IgD-negative memory B cell (primary cell): ENCODE measurements at regions not wholly inside any gene's neighbourhood (a gene's known extent, or its start where the extent isn't known, plus 50 kb on each side); places are given as distances from the start of the nearest gene placed in this dataset.
A peak's percentile ranks its signal among the peaks of the same experiment; 100 is the strongest.

Experiments
- H3K27ac Mint-ChIP-seq, 3 donors: one replicate each; pipeline ENCODE4 v1.8.0; 2020 to 2022; ENCODE audit warnings: mild to moderate bottlenecking in 3 of 3, mixed read lengths in 3 of 3, moderate library complexity in 1 of 3
- H3K27me3 Mint-ChIP-seq: one replicate; pipeline ENCODE4 v1.8.0; 2021; ENCODE audit warnings: mixed read lengths
- H3K36me3 Mint-ChIP-seq: one replicate; pipeline ENCODE4 v1.8.0; 2020; ENCODE audit warnings: mild to moderate bottlenecking, mixed read lengths
- H3K4me1 Mint-ChIP-seq, 3 donors: one replicate each; pipeline ENCODE4 v1.8.0; 2020 to 2022; ENCODE audit warnings: mixed read lengths in 3 of 3, mild to moderate bottlenecking in 1 of 3
- H3K4me3 Mint-ChIP-seq, 4 donors: one replicate each; pipeline ENCODE4 v1.8.0; 2020 to 2022; ENCODE audit warnings: mild to moderate bottlenecking in 4 of 4, mixed read lengths in 4 of 4, moderate library complexity in 3 of 4
- H3K9me3 Mint-ChIP-seq, 3 donors: one replicate each; pipeline ENCODE4 v1.8.0; 2020 to 2021; ENCODE audit warnings: mixed read lengths in 3 of 3, mild to moderate bottlenecking in 1 of 3

DNA sequence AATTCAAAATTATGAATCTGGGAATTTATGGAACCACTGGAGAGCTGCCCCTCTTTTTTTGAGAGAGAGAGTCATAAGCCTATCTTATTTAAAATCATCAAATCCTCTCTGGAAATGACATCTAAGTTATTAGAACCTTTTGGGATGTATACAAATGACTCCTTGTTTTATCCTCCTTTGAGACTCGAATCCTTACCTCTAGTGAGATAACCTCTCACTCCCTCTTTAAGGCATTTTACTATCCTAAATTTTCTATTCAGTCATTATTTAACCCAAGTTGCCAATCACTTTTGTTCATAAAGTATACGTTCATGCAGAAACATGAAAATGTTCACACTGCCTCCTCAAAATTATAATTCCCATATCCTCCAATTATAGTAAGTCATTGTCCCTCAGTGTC is 313.6 kb upstream of the C1orf87 start:
- H3K4me1 Mint-ChIP-seq = no peaks in the 10 kb centered on the region
- peaks cover 2% of the 10 kb centered on the region for H3K27me3 Mint-ChIP-seq
- peaks cover 2% of the 10 kb centered on the region for H3K36me3 Mint-ChIP-seq
- H3K9me3 Mint-ChIP-seq = peaks cover 2 to 7% (median 5%) of the 10 kb centered on the region in 3 donors
- H3K27ac Mint-ChIP-seq = no peak overlapping the region
- H3K4me3 Mint-ChIP-seq = no peak overlapping the region

DNA sequence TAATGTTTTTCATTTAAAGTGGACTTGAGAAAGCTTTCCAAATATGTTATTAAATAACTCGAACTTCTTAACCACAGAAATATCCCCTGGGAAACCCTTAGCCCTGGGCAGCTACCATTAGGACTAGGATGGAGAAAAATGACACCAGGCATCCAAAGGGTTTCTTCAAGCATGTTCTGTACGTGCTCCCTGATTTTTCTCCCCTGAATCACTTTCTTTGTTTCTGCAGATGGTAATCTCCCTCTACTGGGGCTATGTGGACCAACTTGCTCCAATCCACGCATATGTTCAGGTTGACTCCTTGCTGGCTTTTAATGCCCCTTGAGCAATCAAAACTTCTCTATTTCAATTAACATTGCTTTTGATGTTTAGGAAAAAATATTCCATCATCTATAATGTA is 312.7 kb upstream of the C1orf87 start:
- H3K9me3 Mint-ChIP-seq = peaks cover 2 to 7% (median 5%) of the 10 kb centered on the region in 3 donors
- H3K4me1 Mint-ChIP-seq = no peaks in the 10 kb centered on the region
- peak overlapping the region in 1 of 3 donors; percentile 40 for H3K27ac Mint-ChIP-seq
- H3K36me3 Mint-ChIP-seq = peaks cover 2% of the 10 kb centered on the region
- no peak overlapping the region for H3K4me3 Mint-ChIP-seq
- peaks cover 2% of the 10 kb centered on the region for H3K27me3 Mint-ChIP-seq

DNA sequence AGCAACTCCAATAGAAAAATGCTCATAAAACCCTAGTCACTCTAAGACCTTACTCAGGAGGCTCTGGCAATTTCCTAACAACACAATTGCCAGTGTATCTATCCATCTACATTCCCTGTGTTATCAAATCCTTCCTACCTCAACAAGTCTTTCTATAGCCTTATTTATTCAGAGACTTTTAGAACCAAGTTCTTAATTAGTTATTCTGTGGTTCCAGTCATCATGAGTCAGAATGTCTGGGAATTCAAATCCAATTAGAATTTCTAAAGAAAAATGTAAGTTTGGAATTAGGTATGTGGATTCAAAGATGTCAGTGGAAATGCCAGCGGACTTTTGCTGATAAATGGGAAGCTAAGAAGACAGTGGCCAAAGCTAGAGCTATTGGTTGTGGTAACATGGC is 302.6 kb upstream of the C1orf87 start:
- peaks cover 5 to 9% (median 8%) of the 10 kb centered on the region in 3 donors for H3K9me3 Mint-ChIP-seq
- no peaks in the 10 kb centered on the region for H3K36me3 Mint-ChIP-seq
- H3K27me3 Mint-ChIP-seq = no peaks in the 10 kb centered on the region
- H3K4me3 Mint-ChIP-seq = no peak overlapping the region
- no peak overlapping the region for H3K27ac Mint-ChIP-seq
- no peaks in the 10 kb centered on the region for H3K4me1 Mint-ChIP-seq

DNA sequence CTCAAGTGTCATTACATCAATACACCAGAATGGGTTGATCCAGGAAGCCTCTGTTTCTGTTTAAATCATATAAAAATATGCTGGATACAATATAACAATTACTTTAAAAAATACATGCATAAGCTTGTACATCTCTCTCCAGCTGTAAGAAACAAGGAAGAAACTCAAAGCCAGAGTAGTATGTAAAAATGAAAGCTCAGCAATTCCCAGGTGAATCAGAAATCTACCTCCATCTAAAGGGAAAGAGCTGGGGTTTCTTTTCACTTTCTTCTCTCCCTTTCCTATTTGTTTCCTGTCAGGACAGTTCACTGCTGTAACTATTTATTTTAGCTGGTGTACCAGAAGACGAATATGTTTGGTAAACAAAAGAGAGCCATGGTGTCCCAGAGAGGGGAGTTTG is 301.0 kb upstream of the C1orf87 start:
- no peaks in the 10 kb centered on the region for H3K27me3 Mint-ChIP-seq
- no peak overlapping the region for H3K27ac Mint-ChIP-seq
- H3K9me3 Mint-ChIP-seq = peaks cover 5 to 9% (median 8%) of the 10 kb centered on the region in 3 donors
- no peaks in the 10 kb centered on the region for H3K36me3 Mint-ChIP-seq
- no peak overlapping the region for H3K4me3 Mint-ChIP-seq
- H3K4me1 Mint-ChIP-seq = no peaks in the 10 kb centered on the region

DNA sequence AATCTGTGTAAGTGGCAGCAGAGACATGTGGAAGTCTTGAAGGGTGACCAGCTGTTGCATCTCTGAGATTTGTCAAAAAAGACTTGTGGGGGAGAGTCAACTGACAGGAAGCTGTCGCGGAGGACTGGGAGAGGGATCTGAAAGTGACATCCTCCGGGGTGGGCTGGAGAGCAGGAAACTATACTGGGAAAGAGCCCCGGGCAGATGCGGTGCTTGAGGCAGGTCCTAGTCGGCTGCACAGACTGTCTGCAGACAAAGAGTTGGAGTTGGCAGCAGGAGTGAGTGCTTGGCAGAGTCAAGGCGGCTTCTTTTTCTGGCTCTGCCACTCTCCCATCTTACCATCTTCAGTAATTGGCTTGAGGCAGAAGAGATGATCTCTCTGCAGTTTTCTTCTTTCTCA is 294.0 kb upstream of the C1orf87 start:
- Mint-ChIP-seq H3K4me1 (no peaks in the 10 kb centered on the region), H3K4me3 (no peak overlapping the region), H3K27ac (no peak overlapping the region), H3K27me3 (no peaks in the 10 kb centered on the region), H3K36me3 (no peaks in the 10 kb centered on the region), H3K9me3 (peaks cover 0 to 4% (median 0%) of the 10 kb centered on the region in 3 donors)

DNA sequence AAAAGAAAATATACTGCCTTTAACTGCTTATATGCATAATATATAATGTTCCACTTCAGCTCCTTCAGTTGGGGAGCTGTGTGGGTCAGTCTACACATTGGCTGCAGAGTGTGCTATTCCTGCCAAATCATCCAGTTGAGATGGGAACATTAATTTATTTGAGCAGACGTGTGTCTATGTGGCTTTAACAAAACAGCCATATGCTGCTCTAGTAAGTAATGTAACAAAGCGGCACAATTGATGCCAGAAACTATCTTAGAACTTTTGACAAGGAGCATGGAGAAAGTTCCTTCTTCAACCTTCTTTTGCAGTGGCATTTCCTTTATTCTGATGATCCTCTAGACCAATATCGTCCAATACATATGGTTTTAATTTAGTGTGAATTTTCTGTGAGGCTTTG is 285.9 kb upstream of the C1orf87 start:
- Mint-ChIP-seq H3K36me3 (no peaks in the 10 kb centered on the region), H3K4me3 (no peak overlapping the region), H3K9me3 (peaks cover 0 to 10% (median 0%) of the 10 kb centered on the region in 3 donors), H3K4me1 (no peaks in the 10 kb centered on the region), H3K27ac (no peak overlapping the region), H3K27me3 (no peaks in the 10 kb centered on the region)

DNA sequence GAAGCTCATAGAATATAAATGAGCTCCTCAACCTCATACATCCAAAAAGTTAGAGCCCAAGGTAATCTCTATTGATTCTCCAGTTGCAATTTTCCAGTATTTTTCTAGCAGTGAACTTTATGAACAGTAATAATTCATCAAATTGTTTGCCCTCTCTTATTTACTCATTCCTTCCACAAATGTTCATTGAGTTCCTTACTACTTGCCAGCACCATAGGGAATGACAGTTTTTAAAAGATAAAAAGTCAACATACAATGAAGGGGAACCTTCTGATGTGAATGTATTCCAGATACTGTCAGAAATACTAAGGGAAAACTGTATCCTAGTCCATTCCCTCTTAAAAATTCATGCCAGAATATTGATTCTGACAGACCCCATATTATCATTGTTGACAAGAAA is 277.0 kb upstream of the C1orf87 start:
- no peaks in the 10 kb centered on the region for H3K4me1 Mint-ChIP-seq
- H3K9me3 Mint-ChIP-seq = no peaks in the 10 kb centered on the region
- no peaks in the 10 kb centered on the region for H3K36me3 Mint-ChIP-seq
- no peaks in the 10 kb centered on the region for H3K27me3 Mint-ChIP-seq
- no peak overlapping the region for H3K4me3 Mint-ChIP-seq
- H3K27ac Mint-ChIP-seq = no peak overlapping the region

DNA sequence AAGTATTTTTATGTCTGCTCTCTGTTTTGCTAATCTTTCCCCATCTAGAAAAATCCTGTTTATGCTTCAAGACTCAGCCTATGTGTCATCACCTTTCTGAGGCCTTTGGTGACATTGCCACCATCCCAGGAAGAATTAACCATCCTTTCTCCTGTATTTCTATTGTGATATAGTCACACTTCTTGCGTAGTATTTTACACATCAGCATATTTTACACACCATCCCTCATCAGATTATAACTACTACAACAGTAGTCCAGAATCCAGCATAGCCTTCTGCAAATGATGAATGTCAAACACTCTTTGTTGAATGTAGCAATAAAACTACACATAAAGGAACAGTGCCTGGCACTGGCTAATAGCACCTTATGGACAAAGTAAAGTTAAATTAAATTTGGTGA is 275.3 kb upstream of the C1orf87 start:
- Mint-ChIP-seq H3K27me3 (no peaks in the 10 kb centered on the region), H3K36me3 (no peaks in the 10 kb centered on the region), H3K9me3 (no peaks in the 10 kb centered on the region), H3K27ac (no peak overlapping the region), H3K4me1 (no peaks in the 10 kb centered on the region), H3K4me3 (no peak overlapping the region)

DNA sequence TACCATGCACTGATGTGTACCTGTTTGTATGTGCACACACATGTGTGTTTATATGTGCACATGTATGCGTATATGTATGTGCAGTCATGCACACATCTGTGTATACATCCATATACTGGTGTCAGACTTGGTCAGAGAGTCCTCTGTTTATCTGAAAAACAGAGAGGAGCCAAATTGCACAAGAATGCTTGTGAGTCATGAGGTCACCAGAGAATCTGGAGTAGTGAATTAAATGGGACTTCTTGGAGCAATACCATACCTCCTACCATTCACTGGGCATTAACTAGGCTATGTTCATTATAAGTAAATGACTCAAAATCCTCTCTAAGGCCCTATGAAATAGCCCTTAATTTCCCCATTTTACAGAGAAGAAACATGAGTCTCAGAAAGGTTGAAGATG is 272.1 kb upstream of the C1orf87 start:
- no peaks in the 10 kb centered on the region for H3K36me3 Mint-ChIP-seq
- H3K4me3 Mint-ChIP-seq = no peak overlapping the region
- H3K27ac Mint-ChIP-seq = no peak overlapping the region
- no peaks in the 10 kb centered on the region for H3K9me3 Mint-ChIP-seq
- no peaks in the 10 kb centered on the region for H3K4me1 Mint-ChIP-seq
- no peaks in the 10 kb centered on the region for H3K27me3 Mint-ChIP-seq

DNA sequence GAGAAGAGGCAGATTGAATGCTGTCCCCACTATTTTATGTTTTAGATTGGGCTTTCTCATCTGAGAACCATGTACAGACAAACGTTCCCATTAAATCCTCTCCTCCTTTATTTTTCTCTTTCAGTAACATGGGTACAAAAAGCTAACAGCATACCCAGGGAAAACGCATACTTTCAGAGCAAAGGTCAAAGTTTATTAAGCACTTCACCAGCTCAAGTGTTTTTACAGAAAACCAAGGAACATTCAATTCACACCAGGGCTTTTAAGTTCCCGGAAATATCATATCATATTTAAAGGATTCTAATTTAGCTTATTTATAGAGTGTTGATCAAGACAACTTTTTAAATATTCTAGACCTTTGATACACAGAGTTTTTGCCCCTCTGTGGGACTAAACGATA is 271.5 kb upstream of the C1orf87 start:
- H3K4me3 Mint-ChIP-seq = no peak overlapping the region
- no peaks in the 10 kb centered on the region for H3K36me3 Mint-ChIP-seq
- no peaks in the 10 kb centered on the region for H3K4me1 Mint-ChIP-seq
- H3K9me3 Mint-ChIP-seq = no peaks in the 10 kb centered on the region
- H3K27ac Mint-ChIP-seq = no peak overlapping the region
- H3K27me3 Mint-ChIP-seq = no peaks in the 10 kb centered on the region

DNA sequence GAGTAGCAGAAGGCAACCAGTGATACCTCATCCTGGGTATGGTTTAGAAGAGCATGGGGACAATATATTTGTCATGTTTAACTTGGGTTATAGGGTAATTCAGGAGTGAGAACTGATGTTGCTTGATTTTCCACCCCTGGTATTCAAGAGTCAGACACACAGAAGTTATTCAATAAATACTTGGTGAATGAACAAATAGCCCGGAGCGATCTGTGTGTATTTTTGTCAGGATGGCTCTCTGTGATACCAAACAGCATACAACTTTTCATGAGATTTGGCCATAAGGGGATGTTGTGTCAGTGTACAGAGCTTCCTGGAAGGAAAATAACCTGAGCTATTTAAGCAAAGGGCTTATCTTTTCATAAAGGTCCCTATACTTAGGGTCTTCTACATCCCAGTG is 270.2 kb upstream of the C1orf87 start:
- Mint-ChIP-seq H3K36me3 (no peaks in the 10 kb centered on the region), H3K27ac (no peak overlapping the region), H3K4me3 (no peak overlapping the region), H3K4me1 (no peaks in the 10 kb centered on the region), H3K27me3 (no peaks in the 10 kb centered on the region), H3K9me3 (no peaks in the 10 kb centered on the region)

DNA sequence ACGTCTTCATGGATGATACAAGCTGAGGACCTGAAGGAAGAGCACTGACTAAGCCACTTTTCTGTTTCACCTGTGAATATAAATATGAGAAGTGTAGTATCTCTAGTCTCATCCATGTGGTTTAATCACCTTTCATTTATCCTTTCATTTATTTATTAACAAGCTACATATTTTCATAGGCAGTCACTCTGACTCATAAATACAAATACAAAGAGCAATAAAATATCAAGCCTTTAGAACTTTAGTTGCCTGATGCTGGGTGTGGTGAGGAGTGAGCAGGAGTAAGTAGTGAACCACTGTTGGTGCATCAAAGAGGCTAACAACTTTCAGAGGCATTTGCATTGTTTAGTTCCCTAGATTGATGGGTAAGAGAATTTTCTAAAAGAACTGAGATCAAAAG is 269.0 kb upstream of the C1orf87 start:
- H3K27ac Mint-ChIP-seq = no peak overlapping the region
- no peaks in the 10 kb centered on the region for H3K4me1 Mint-ChIP-seq
- no peaks in the 10 kb centered on the region for H3K9me3 Mint-ChIP-seq
- H3K27me3 Mint-ChIP-seq = no peaks in the 10 kb centered on the region
- H3K36me3 Mint-ChIP-seq = no peaks in the 10 kb centered on the region
- no peak overlapping the region for H3K4me3 Mint-ChIP-seq

DNA sequence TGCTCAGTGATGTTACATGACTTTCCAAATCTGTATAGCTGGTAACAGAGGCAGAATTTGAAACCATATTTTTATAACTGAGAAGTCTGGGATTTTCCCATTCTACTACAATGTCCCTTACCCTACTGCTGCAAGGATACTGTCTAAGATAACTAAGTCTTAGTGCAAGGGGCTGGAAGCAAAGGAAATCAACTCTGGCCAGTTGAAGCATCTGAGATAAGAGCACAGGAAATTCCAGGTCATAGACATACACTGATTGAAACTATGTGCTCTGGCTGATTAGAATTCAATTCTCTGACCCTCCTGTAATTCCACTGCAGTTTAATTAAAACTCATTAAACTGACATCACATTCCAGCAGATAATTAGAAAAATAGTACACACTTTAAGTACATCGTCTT is 267.7 kb upstream of the C1orf87 start:
- Mint-ChIP-seq H3K4me3 (no peak overlapping the region), H3K27ac (no peak overlapping the region), H3K27me3 (no peaks in the 10 kb centered on the region), H3K36me3 (no peaks in the 10 kb centered on the region), H3K9me3 (no peaks in the 10 kb centered on the region), H3K4me1 (no peaks in the 10 kb centered on the region)

DNA sequence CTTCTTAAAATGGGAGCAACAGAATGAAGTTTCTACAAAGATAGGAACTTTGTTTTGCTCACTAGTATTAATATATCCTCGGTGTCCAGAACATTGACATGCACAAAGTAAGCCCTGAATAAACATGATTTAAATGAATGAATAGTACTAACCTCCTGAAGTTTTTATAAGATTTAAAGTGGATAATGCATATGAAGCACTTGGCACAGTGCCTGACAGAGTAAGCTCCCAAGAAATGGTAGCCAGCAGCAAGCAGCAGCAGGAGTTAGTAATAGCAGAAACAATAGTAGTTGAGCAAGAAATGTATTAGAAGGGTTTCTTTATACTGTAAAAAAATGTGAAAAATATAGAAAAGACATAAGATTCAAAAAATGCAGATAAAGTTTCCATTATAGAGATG is 258.1 kb upstream of the C1orf87 start:
- peaks cover 2% of the 10 kb centered on the region for H3K36me3 Mint-ChIP-seq
- no peak overlapping the region for H3K27ac Mint-ChIP-seq
- H3K4me3 Mint-ChIP-seq = no peak overlapping the region
- peaks cover 1 to 8% (median 2%) of the 10 kb centered on the region in 3 donors for H3K9me3 Mint-ChIP-seq
- peaks cover under 1% of the 10 kb centered on the region for H3K27me3 Mint-ChIP-seq
- H3K4me1 Mint-ChIP-seq = no peaks in the 10 kb centered on the region

DNA sequence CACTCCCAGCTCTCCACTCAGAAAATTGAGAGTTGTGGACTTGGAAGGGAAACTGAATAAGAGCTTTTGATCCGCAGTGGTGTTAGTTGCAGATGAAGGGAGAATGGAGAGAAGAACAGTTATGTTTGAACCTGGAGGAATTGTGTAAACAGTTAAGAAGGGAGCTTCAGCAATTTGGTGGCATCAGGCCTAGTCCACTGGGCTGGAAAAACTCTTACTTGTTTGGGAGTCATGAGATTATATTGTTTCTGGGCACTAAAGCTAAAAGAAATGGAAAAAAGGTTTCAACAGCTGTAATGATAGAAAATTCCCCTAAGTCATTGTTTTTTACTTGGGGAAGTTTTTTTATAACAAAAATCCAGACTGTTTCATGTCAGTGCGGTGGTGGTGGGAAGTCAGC is 256.1 kb upstream of the C1orf87 start:
- H3K4me1 Mint-ChIP-seq = no peaks in the 10 kb centered on the region
- no peak overlapping the region for H3K27ac Mint-ChIP-seq
- no peak overlapping the region for H3K4me3 Mint-ChIP-seq
- peaks cover 2% of the 10 kb centered on the region for H3K36me3 Mint-ChIP-seq
- peaks cover 2% of the 10 kb centered on the region for H3K27me3 Mint-ChIP-seq
- H3K9me3 Mint-ChIP-seq = peaks cover 2 to 7% (median 4%) of the 10 kb centered on the region in 3 donors

DNA sequence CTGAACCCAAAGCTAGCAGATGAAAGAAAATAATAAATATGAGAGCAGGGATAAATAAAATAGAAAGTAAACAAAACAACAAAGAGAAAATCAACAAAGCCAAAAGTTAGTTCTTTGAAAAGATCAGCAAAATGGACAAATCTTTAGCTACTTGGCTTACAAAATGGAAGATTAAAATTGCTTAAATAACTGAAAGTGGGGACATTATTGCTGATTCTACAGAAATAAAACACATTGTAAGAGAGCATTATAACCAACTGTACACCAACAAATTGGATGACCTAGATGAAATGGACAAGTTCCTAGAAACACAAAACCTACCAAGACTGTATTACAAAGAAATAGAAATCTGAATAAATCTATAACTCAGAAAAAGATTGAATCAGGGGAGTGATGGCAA is 238.3 kb upstream of the C1orf87 start:
- Mint-ChIP-seq H3K9me3 (peaks cover 0 to 11% (median 4%) of the 10 kb centered on the region in 3 donors), H3K36me3 (no peaks in the 10 kb centered on the region), H3K27ac (no peak overlapping the region), H3K4me3 (peak overlapping the region in 1 of 4 donors; percentile 75), H3K4me1 (no peaks in the 10 kb centered on the region), H3K27me3 (no peaks in the 10 kb centered on the region)

DNA sequence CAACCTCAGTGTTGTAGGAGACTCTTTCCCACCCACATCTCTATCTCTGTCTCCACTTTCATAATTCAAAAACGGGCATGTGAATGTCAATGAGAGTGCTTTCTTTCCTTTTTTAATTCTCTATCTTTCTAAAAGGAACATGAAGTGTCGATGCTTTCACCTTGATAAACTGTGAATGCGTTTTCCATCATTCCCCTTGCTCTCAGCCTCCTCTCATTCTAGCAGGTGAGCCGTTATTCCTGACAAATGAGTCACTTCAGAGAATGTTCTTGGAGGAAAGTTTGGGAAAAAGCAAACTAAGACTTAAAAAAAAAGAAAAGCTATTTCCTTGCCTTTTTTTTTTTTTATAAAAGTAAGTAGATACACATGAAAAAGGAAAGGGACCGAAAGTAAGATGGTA is 226.0 kb upstream of the C1orf87 start:
- Mint-ChIP-seq H3K27ac (no peak overlapping the region), H3K4me1 (no peaks in the 10 kb centered on the region), H3K27me3 (no peaks in the 10 kb centered on the region), H3K36me3 (no peaks in the 10 kb centered on the region), H3K9me3 (peaks cover 0 to 4% (median 4%) of the 10 kb centered on the region in 3 donors), H3K4me3 (no peak overlapping the region)
